Stimulated activated CD4-positive, alpha-beta T cell treated with anti-CD3 and anti-CD28 coated beads, Interleukin-1b, Interleukin-23, amount 100 ng/mL, for 48 hours (primary cell): ENCODE measurements at regions not wholly inside any gene's neighbourhood (a gene's known extent, or its start where the extent isn't known, plus 50 kb on each side); places are given as distances from the start of the nearest gene placed in this dataset.

Experiments used
- DNase-seq: peaks from one replicate; pipeline ENCODE4 v3.0.0-alpha.2; 2020

- no peak for DNase-seq
Measured at GRCh38 chr5:167783145-167783817, 508.2 kb upstream of the WWC1 start.

- DNase-seq, result no peak
Measured at GRCh38 chr5:167785106-167785505, 506.3 kb upstream of the WWC1 start.

- DNase-seq, result no peak
Measured at GRCh38 chr5:167785901-167786300, 505.5 kb upstream of the WWC1 start.

GRCh38 chr5:167786871-167787578, 504.4 kb upstream of the WWC1 start:
- DNase-seq, result no peak

GRCh38 chr5:167790045-167790444, 501.4 kb upstream of the WWC1 start:
- DNase-seq, result no peak

- no peak for DNase-seq
Measured at GRCh38 chr5:167790462-167791260, 500.8 kb upstream of the WWC1 start.

- no peak for DNase-seq
Measured at GRCh38 chr5:167792514-167792913, 498.9 kb upstream of the WWC1 start.

GRCh38 chr5:167793700-167794099, 497.7 kb upstream of the WWC1 start:
- DNase-seq, result no peak

GRCh38 chr5:167794121-167794520, 497.3 kb upstream of the WWC1 start:
- DNase-seq, result no peak

GRCh38 chr5:167796672-167797071, 494.8 kb upstream of the WWC1 start:
- no peak for DNase-seq

GRCh38 chr5:167797933-167798332, 493.5 kb upstream of the WWC1 start:
- no peak for DNase-seq

- DNase-seq, result no peak
Measured at GRCh38 chr5:167798448-167798847, 493.0 kb upstream of the WWC1 start.

- no peak for DNase-seq
Measured at GRCh38 chr5:167800427-167800826, 491.0 kb upstream of the WWC1 start.

- no peak for DNase-seq
Measured at GRCh38 chr5:167801999-167802398, 489.4 kb upstream of the WWC1 start.

GRCh38 chr5:167802755-167803431, 488.6 kb upstream of the WWC1 start:
- DNase-seq, result no peak

- no peak for DNase-seq
Measured at GRCh38 chr5:167804512-167805220, 486.8 kb upstream of the WWC1 start.

GRCh38 chr5:167810573-167810972, 480.9 kb upstream of the WWC1 start:
- no peak for DNase-seq

GRCh38 chr5:167812871-167813270, 478.6 kb upstream of the WWC1 start:
- no peak for DNase-seq

GRCh38 chr5:167813389-167813788, 478.1 kb upstream of the WWC1 start:
- no peak for DNase-seq

- DNase-seq, result no peak
Measured at GRCh38 chr5:167814040-167814439, 477.4 kb upstream of the WWC1 start.

GRCh38 chr5:167814828-167815227, 476.6 kb upstream of the WWC1 start:
- DNase-seq, result no peak

- DNase-seq, result no peak
Measured at GRCh38 chr5:167816354-167816753, 475.1 kb upstream of the WWC1 start.

GRCh38 chr5:167816864-167817263, 474.6 kb upstream of the WWC1 start:
- no peak for DNase-seq
